SK-N-SH treated with all-trans-retinoic acid at 6 μM for 48 hours (cell line): ENCODE measurements at regions not wholly inside any gene's neighbourhood (a gene's known extent, or its start where the extent isn't known, plus 50 kb on each side); places are given as distances from the start of the nearest gene placed in this dataset.

Experiments
- ISL1 ChIP-seq: fragments of 250-450 bp; sonication (Bioruptor Pico); IDR thresholded peaks from 2 replicates; pipeline ENCODE4 v2.1.2; 2022; ENCODE audit warnings: mild to moderate bottlenecking, moderate library complexity
- SNAI2 ChIP-seq: fragments of 250-450 bp; sonication (Bioruptor Pico); IDR thresholded peaks from 2 replicates; pipeline ENCODE4 v1.5.0; 2020; ENCODE audit warnings: mild to moderate bottlenecking, moderate library complexity
- ZNF565 ChIP-seq: fragments of 450-650 bp; formaldehyde crosslinking; conservative IDR thresholded peaks from 2 replicates; pipeline ENCODE4 v1.5.0; 2020; ENCODE audit warnings: low read depth, mild to moderate bottlenecking, moderate library complexity
- TF ChIP-seq, protein P1 (sequence below): fragments of 250-450 bp; sonication (Bioruptor Pico); IDR thresholded peaks from 2 replicates; pipeline ENCODE4 v1.8.0; 2020; ENCODE audit warnings: mild to moderate bottlenecking, moderate library complexity, borderline replicate concordance

DNA sequence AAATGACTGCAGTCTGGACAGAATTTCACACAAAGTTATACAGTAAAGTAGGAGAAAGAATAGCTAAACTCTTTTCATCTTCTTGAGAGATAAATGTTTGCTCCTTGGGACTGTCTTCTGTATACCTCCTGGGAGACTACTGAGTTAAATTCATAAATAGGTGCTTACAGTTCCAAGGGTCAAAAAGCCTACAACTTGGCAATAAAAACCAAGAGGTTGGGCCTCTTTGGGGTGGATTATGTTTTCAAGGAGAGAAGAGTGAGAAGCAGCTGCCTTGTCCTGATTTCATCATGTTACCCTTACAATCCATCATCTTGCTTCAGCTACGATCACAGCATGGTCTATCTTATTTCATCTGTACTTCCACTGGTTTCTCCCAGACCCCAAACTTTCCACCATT lies 213.2 kb upstream of the RPS23 start:
- TF ChIP-seq ISL1 (CRISPR knock-in tag) (no peak), ZNF565 (CRISPR knock-in tag) (no peak), SNAI2 (CRISPR knock-in tag) (no peak)
- TF ChIP-seq, protein P1, sequence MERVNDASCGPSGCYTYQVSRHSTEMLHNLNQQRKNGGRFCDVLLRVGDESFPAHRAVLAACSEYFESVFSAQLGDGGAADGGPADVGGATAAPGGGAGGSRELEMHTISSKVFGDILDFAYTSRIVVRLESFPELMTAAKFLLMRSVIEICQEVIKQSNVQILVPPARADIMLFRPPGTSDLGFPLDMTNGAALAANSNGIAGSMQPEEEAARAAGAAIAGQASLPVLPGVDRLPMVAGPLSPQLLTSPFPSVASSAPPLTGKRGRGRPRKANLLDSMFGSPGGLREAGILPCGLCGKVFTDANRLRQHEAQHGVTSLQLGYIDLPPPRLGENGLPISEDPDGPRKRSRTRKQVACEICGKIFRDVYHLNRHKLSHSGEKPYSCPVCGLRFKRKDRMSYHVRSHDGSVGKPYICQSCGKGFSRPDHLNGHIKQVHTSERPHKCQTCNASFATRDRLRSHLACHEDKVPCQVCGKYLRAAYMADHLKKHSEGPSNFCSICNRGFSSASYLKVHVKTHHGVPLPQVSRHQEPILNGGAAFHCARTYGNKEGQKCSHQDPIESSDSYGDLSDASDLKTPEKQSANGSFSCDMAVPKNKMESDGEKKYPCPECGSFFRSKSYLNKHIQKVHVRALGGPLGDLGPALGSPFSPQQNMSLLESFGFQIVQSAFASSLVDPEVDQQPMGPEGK = no peak
